GM12878 (cell line): ENCODE measurements at regions not wholly inside any gene's neighbourhood (a gene's known extent, or its start where the extent isn't known, plus 50 kb on each side); places are given as distances from the start of the nearest gene placed in this dataset.

Source experiments
- ATAC-seq: fragments of 200-7000 bp; cut with Tn5 transposase; 3 replicates; pipeline ENCODE4 v1.9.1; 2020; ENCODE audit warnings: mild to moderate bottlenecking, moderate library complexity
- BruUV-seq: library from RNA; stranded (reverse); fragments of 400-500 nt; replicated peaks from 2 replicates; lab custom pipeline; 2021; lab: Mats Ljungman, UMichigan
- CTCF ChIA-PET: fragments of 300-600 bp; sonication (Branson Sonifier 250); formaldehyde crosslinking; extraction: SDS; loops from one replicate; lab custom pipeline; 2021; ENCODE audit warnings: inconsistent platforms; lab: Yijun Ruan, JAX
- POLR2A ChIA-PET: fragments of 350-600 bp; formaldehyde crosslinking; extraction: SDS; loops from one replicate; lab custom pipeline; 2021; ENCODE audit warnings: inconsistent platforms; lab: Charles Lee
- RAD21 ChIA-PET: fragments of 300-600 bp; sonication (Branson Sonifier 250); formaldehyde crosslinking; loops from one replicate; lab custom pipeline; 2023; ENCODE audit warnings: antibody characterized with exemption; ENCODE audit not compliant: unreplicated experiment; lab: Charles Lee
- SMC1A ChIA-PET: fragments of 300-600 bp; sonication (Branson Sonifier 250); formaldehyde crosslinking; loops from one replicate; lab custom pipeline; 2023; ENCODE audit not compliant: unreplicated experiment, uncharacterized antibody; lab: Charles Lee
- DNase-seq: peaks from one replicate; pipeline ENCODE4 v3.0.0-alpha.2; 2011; ENCODE audit warnings: low read depth, low spot score
- FAIRE-seq: peaks from 3 replicates; lab custom pipeline; 2011; peaks lifted over from hg19 to GRCh38; lab: Jason Lieb, UNC
- H2AFZ ChIP-seq: 2 replicates; pipeline ENCODE4 v1.6.0; 2011; ENCODE audit warnings: low read depth, low read length, control low read depth; ENCODE audit not compliant: control insufficient read depth
- H3K27ac ChIP-seq: 2 replicates; pipeline ENCODE4 v1.5.1; 2011; ENCODE audit warnings: control low read depth; ENCODE audit not compliant: control insufficient read depth, insufficient read depth
- H3K27me3 ChIP-seq, 2 experiments: replicated peaks in 1 of 2; 2 replicates each; pipeline versions ENCODE4 v1.6.0 to v1.6.1; 2011; ENCODE audit warnings: low read length in 1 of 2; ENCODE audit not compliant: control insufficient read depth in 2 of 2, insufficient read depth in 2 of 2
- H3K36me3 ChIP-seq, 2 experiments: 2 replicates each; pipeline ENCODE4 v1.5.1; 2011; ENCODE audit warnings: low read length in 1 of 2; ENCODE audit not compliant: control insufficient read depth in 2 of 2, insufficient read depth in 2 of 2
- H3K4me1 ChIP-seq: 2 replicates; pipeline ENCODE4 v1.6.1; 2011; ENCODE audit warnings: mild to moderate bottlenecking, low read length, moderate library complexity, mixed read lengths; ENCODE audit not compliant: control insufficient read depth, insufficient read depth
- H3K4me2 ChIP-seq: 2 replicates; pipeline ENCODE4 v1.6.0; 2011; ENCODE audit warnings: control low read depth; ENCODE audit not compliant: control insufficient read depth, insufficient read depth
- H3K4me3 ChIP-seq: fragments of 200-600 bp; sonication (generic); 2 replicates; pipeline ENCODE4 v1.5.1; 2016
- H3K79me2 ChIP-seq: 2 replicates; pipeline ENCODE4 v1.6.0; 2011; ENCODE audit warnings: low read length; ENCODE audit not compliant: control insufficient read depth, insufficient read depth
- H3K9ac ChIP-seq: 2 replicates; pipeline ENCODE4 v1.8.0; 2011; ENCODE audit warnings: low read length, control low read depth, mixed read lengths; ENCODE audit not compliant: control insufficient read depth, insufficient read depth
- H3K9me3 ChIP-seq: replicated peaks from 3 replicates; pipeline ENCODE4 v1.5.1; 2011; ENCODE audit warnings: mild to moderate bottlenecking, low read length; ENCODE audit not compliant: control insufficient read depth, insufficient read depth
- H4K20me1 ChIP-seq: 2 replicates; pipeline ENCODE4 v1.6.0; 2011; ENCODE audit not compliant: control insufficient read depth, insufficient read depth
- ATF7 ChIP-seq: fragments of 450-650 bp; IDR thresholded peaks from 2 replicates; pipeline ENCODE4 v1.6.1; 2016; ENCODE audit warnings: low read depth, mild to moderate bottlenecking
- ETV6 ChIP-seq, 2 experiments: fragments of 450-650 bp in 1 of 2; IDR thresholded peaks in 1 of 2; conservative IDR thresholded peaks in 1 of 2; 2 replicates each; pipeline ENCODE4 v1.6.1; 2014; ENCODE audit warnings: antibody characterized with exemption in 1 of 2, borderline replicate concordance in 1 of 2, low read depth in 1 of 2, mild to moderate bottlenecking in 1 of 2, moderate library complexity in 1 of 2
- FOS ChIP-seq: IDR thresholded peaks from 3 replicates; pipeline ENCODE4 v1.6.1; 2011; ENCODE audit warnings: borderline replicate concordance; ENCODE audit not compliant: insufficient read length; ENCODE audit errors: extremely low read depth
- GABPA ChIP-seq: IDR thresholded peaks from 2 replicates; pipeline ENCODE4 v1.6.1; 2014; ENCODE audit warnings: antibody characterized with exemption, low read depth, mild to moderate bottlenecking, inconsistent platforms
- JUND ChIP-seq: IDR thresholded peaks from 2 replicates; pipeline ENCODE4 v1.6.1; 2012; ENCODE audit warnings: low read depth, mild to moderate bottlenecking, low read length, improper control_type of control experiment, moderate library complexity
- MTA3 ChIP-seq: IDR thresholded peaks from 2 replicates; pipeline ENCODE4 v1.6.1; 2012; ENCODE audit warnings: low read length, inconsistent platforms, borderline replicate concordance
- NFYB ChIP-seq: IDR thresholded peaks from 2 replicates; pipeline ENCODE4 v1.6.1; 2011; ENCODE audit warnings: low read depth, mild to moderate bottlenecking, low read length, improper control_type of control experiment, moderate library complexity; ENCODE audit not compliant: insufficient read depth
- PAX5 ChIP-seq: IDR thresholded peaks from 2 replicates; pipeline ENCODE4 v1.6.1; 2011; ENCODE audit warnings: low read depth, low read length, borderline replicate concordance
- POLR2AphosphoS5 ChIP-seq: IDR thresholded peaks from 2 replicates; pipeline ENCODE4 v1.6.1; 2011; ENCODE audit warnings: mild to moderate bottlenecking, low read length, inconsistent platforms
- RBBP5 ChIP-seq: fragments of 200-600 bp; sonication (generic); conservative IDR thresholded peaks from 2 replicates; pipeline ENCODE4 v1.6.1; 2016
- RUNX3 ChIP-seq: IDR thresholded peaks from 2 replicates; pipeline ENCODE4 v1.6.1; 2012; ENCODE audit warnings: low read length, inconsistent platforms
- SP1 ChIP-seq: IDR thresholded peaks from one replicate; pipeline ENCODE4 v1.6.1; 2011; ENCODE audit warnings: low read depth, low read length
- SUZ12 ChIP-seq: fragments of 200-600 bp; sonication (generic); IDR thresholded peaks from one replicate; pipeline ENCODE4 v1.6.1; 2018; ENCODE audit warnings: antibody characterized with exemption, mild to moderate bottlenecking; ENCODE audit not compliant: unreplicated experiment
- TCF12 ChIP-seq: IDR thresholded peaks from 2 replicates; pipeline ENCODE4 v1.6.1; 2011; ENCODE audit warnings: low read depth, mild to moderate bottlenecking, low read length
- ZSCAN29 ChIP-seq: fragments of 450-650 bp; IDR thresholded peaks from 2 replicates; pipeline ENCODE4 v1.6.1; 2017; ENCODE audit warnings: mild to moderate bottlenecking, moderate library complexity
- WGBS: methylation state at CpG from one replicate; pipeline ENCODE4 v1.1.6; 2016; ENCODE audit warnings: low lambda C conversion rate; ENCODE audit not compliant: insufficient replicate concordance, insufficient coverage; ENCODE audit errors: missing lambda C conversion rate; 5-methylcytosine and 5-hydroxymethylcytosine counted together
- in situ Hi-C: fragments of 300-500 bp; cut with MboI; formaldehyde crosslinking; loops from 9 replicates; pipeline ENCODE4 v1.14.3; 2018; ENCODE audit warnings: mixed read lengths
- intact Hi-C: fragments of 100-400 bp; cut with micrococcal nuclease; formaldehyde crosslinking; loops from one replicate; pipeline ENCODE4 v1.14.2; 2022; ENCODE audit not compliant: unreplicated experiment
- TF ChIP-seq, protein P1 (sequence below): IDR thresholded peaks from 2 replicates; pipeline ENCODE4 v1.6.1; 2012; ENCODE audit warnings: mild to moderate bottlenecking, low read depth, low read length

GRCh38 chr9:104987743-104988142 is 59.8 kb upstream of the ABCA1 start:
- in situ Hi-C loops, result no loop called here
- H3K4me1 ChIP-seq, result peaks cover 9% of the 10 kb centered on the region
- ATAC-seq, result no peak
- ChIA-PET SMC1A (no interaction called here), CTCF (no interaction called here), POLR2A (interaction anchor here (0.6 kb wide), 1 partner anchor 37 kb away, joined by 3 read pairs; no protein-coding TSS in a partner anchor), RAD21 (no interaction called here)
- FAIRE-seq, result no peak
- H3K27me3 ChIP-seq, result no peaks in the 10 kb centered on the region; a peak in 2 of 4 replicates
- no peaks in the 10 kb centered on the region for H3K9me3 ChIP-seq
- H3K4me3 ChIP-seq, result no peak overlapping the region
- no peak for DNase-seq
- TF ChIP-seq, protein P1, sequence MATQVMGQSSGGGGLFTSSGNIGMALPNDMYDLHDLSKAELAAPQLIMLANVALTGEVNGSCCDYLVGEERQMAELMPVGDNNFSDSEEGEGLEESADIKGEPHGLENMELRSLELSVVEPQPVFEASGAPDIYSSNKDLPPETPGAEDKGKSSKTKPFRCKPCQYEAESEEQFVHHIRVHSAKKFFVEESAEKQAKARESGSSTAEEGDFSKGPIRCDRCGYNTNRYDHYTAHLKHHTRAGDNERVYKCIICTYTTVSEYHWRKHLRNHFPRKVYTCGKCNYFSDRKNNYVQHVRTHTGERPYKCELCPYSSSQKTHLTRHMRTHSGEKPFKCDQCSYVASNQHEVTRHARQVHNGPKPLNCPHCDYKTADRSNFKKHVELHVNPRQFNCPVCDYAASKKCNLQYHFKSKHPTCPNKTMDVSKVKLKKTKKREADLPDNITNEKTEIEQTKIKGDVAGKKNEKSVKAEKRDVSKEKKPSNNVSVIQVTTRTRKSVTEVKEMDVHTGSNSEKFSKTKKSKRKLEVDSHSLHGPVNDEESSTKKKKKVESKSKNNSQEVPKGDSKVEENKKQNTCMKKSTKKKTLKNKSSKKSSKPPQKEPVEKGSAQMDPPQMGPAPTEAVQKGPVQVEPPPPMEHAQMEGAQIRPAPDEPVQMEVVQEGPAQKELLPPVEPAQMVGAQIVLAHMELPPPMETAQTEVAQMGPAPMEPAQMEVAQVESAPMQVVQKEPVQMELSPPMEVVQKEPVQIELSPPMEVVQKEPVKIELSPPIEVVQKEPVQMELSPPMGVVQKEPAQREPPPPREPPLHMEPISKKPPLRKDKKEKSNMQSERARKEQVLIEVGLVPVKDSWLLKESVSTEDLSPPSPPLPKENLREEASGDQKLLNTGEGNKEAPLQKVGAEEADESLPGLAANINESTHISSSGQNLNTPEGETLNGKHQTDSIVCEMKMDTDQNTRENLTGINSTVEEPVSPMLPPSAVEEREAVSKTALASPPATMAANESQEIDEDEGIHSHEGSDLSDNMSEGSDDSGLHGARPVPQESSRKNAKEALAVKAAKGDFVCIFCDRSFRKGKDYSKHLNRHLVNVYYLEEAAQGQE, result no peak
- TF ChIP-seq PAX5, result no peak
- TF ChIP-seq POLR2AphosphoS5, result no peak
- no peaks in the 10 kb centered on the region for H4K20me1 ChIP-seq
- intact Hi-C loops, result no loop called here
- no TSS peak for BruUV-seq
- WGBS, result 0% methylated on average over 1 of the region's 1 CpG
- H3K79me2 ChIP-seq, result no peaks in the 10 kb centered on the region
- no peak overlapping the region for H3K4me2 ChIP-seq
- no peaks in the 10 kb centered on the region for H3K36me3 ChIP-seq
- no peak overlapping the region for H3K9ac ChIP-seq
- H2AFZ ChIP-seq, result no peak overlapping the region
- H3K27ac ChIP-seq, result no peak overlapping the region

- POLR2A ChIA-PET, result no interaction called here
- in situ Hi-C loops, result no loop called here
- Histone ChIP-seq H3K4me1 (peaks cover 9% of the 10 kb centered on the region), H3K9me3 (no peaks in the 10 kb centered on the region), H3K27me3 (no peaks in the 10 kb centered on the region; a peak in 3 of 4 replicates), H4K20me1 (no peaks in the 10 kb centered on the region), H2AFZ (no peak overlapping the region), H3K79me2 (no peaks in the 10 kb centered on the region), H3K9ac (no peak overlapping the region), H3K36me3 (no peaks in the 10 kb centered on the region), H3K4me2 (no peak overlapping the region), H3K27ac (no peak overlapping the region), H3K4me3 (no peak overlapping the region)
- DNase-seq (no peak), FAIRE-seq (no peak), ATAC-seq (no peak)
- intact Hi-C loops, result no loop called here
- CTCF ChIA-PET, result no interaction called here
- RAD21 ChIA-PET, result no interaction called here
- 60% methylated on average over 2 of the region's 2 CpGs for WGBS
- SMC1A ChIA-PET, result no interaction called here
- no TSS peak for BruUV-seq
- TF ChIP-seq SP1, result no peak
- TF ChIP-seq RBBP5, result no peak
- TF ChIP-seq JUND, result no peak
- TF ChIP-seq RUNX3, result no peak
- TF ChIP-seq MTA3, result no peak
- no peak for TF ChIP-seq NFYB
- no peak for TF ChIP-seq ETV6 (conservative IDR thresholded peaks at IDR 0.05 in 1 of 2, IDR thresholded peaks at IDR 0.05 in 1 of 2; ENCODE audit: borderline replicate concordance in 1 of 2, low read depth in 1 of 2)
- TF ChIP-seq ATF7, result no peak
- TF ChIP-seq FOS, result no peak
- no peak for TF ChIP-seq SUZ12
- no peak for TF ChIP-seq TCF12
- TF ChIP-seq ZSCAN29, result no peak
- TF ChIP-seq GABPA, result no peak
These were observed 60.6 kb upstream of the ABCA1 start for GRCh38 chr9:104988539-104988938.
